ENCODE measurements at regions not wholly inside any gene's neighbourhood (a gene's known extent, or its start where the extent isn't known, plus 50 kb on each side); places are given as distances from the start of the nearest gene placed in this dataset.

DNA sequence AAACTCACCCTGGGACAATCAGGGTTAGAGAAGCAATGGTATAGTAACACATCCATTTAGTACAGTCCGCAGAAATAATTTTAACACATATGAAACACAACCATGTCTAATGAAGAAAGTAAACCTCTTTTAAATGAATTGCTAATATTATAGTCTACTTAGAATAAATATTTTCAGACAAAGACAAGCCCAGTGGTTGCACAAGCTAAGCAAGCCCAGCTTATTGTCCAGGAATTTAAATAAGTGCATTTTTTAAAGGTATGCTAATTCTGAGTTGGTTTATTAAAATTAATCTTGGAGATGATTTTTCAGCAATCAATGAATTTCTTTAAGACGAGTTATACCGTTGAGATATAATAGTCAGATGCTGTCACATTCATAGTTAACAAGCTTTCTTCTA lies 118.8 kb upstream of the BLID start:
- no peaks in the 10 kb centered on the region for H3K9me3 Mint-ChIP-seq
- no peaks in the 10 kb centered on the region for H3K36me3 Mint-ChIP-seq (ENCODE audit: low read depth)
- no peaks in the 10 kb centered on the region for H3K4me1 Mint-ChIP-seq (ENCODE audit: low read depth)
- H3K4me3 Mint-ChIP-seq = no peak overlapping the region
- no peaks in the 10 kb centered on the region for H3K27me3 Mint-ChIP-seq (ENCODE audit: low read depth)
- intact Hi-C loops (cut with micrococcal nuclease) = no loop called here
- CTCF ChIA-PET = no interaction called here
- DNase-seq = no peak
- no peak overlapping the region for H3K27ac Mint-ChIP-seq

DNA sequence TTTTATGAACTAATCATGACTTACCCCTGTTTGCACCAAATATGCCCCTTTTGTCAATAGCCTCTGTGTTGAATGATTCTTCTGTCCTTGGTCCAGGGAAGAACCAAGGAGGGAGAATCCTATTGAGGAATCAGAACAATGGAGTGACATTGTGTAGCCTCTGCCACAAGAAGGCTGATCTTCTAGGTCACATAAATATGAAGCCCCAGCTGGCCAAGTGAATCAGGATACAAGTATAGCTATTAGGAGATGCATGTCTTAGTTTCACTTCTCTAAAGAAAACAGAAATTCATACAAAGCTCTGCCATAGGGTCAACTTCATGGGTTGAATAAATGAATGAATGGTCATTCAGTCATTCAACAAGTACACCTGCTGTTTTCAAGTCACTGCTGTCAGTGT lies 118.2 kb upstream of the BLID start:
- DNase-seq = no peak
- no peaks in the 10 kb centered on the region for H3K27me3 Mint-ChIP-seq (ENCODE audit: low read depth)
- H3K4me3 Mint-ChIP-seq = no peak overlapping the region
- no peaks in the 10 kb centered on the region for H3K36me3 Mint-ChIP-seq (ENCODE audit: low read depth)
- no peaks in the 10 kb centered on the region for H3K4me1 Mint-ChIP-seq (ENCODE audit: low read depth)
- CTCF ChIA-PET = no interaction called here
- H3K9me3 Mint-ChIP-seq = no peaks in the 10 kb centered on the region
- no peak overlapping the region for H3K27ac Mint-ChIP-seq
- intact Hi-C loops (cut with micrococcal nuclease) = no loop called here

DNA sequence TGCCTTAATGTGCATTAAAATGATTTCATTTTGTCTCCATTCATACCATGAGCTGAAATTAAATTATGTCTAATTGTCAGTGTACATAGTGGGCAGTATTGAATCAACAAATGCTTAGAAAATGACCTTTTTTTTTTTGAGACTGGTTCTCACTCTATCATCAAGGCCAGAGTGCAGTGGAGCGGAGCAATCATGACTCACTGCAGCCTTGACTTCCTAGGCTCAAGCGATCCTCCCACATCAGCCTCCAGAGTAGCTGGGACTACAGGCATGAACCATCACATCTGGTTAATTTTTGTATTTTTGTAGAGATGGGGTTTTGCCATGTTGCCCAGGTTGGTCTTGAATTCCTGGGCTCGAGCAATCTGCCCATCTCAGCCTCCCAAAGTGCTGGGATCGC lies 117.0 kb upstream of the BLID start:
- Mint-ChIP-seq H3K27ac (no peak overlapping the region), H3K4me1 (ENCODE audit: low read depth) (no peaks in the 10 kb centered on the region), H3K4me3 (no peak overlapping the region), H3K27me3 (ENCODE audit: low read depth) (peaks cover 3% of the 10 kb centered on the region), H3K36me3 (ENCODE audit: low read depth) (no peaks in the 10 kb centered on the region), H3K9me3 (no peaks in the 10 kb centered on the region)
- intact Hi-C loops (cut with micrococcal nuclease) = no loop called here
- CTCF ChIA-PET = interaction anchor here (0.6 kb wide), 1 partner anchor 16 kb away, joined by 3 read pairs; no protein-coding TSS in a partner anchor
- DNase-seq = no peak

DNA sequence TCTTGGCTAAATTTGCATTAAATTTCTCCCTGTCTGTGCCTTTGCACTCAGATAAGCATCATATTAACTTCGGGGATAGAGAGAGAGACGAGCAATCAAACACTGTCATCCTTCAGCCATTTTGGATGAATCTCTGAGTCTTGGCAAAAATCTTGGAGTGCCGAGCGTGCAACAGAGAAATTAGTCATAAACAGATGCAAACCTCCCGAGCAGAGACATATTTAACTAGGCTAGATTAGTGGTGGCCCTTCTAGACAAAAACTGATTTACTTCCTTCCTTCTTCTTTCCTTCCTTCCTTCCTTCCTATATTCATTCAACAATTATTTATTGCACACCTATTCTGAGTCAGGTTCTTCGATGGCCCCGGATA lies 114.4 kb upstream of the BLID start:
- intact Hi-C loops (cut with micrococcal nuclease) = no loop called here
- Mint-ChIP-seq H3K4me1 (ENCODE audit: low read depth) (no peaks in the 10 kb centered on the region), H3K9me3 (no peaks in the 10 kb centered on the region), H3K27ac (no peak overlapping the region), H3K27me3 (ENCODE audit: low read depth) (peaks cover 14% of the 10 kb centered on the region), H3K4me3 (no peak overlapping the region), H3K36me3 (ENCODE audit: low read depth) (no peaks in the 10 kb centered on the region)
- no peak for DNase-seq
- CTCF ChIA-PET = no interaction called here

DNA sequence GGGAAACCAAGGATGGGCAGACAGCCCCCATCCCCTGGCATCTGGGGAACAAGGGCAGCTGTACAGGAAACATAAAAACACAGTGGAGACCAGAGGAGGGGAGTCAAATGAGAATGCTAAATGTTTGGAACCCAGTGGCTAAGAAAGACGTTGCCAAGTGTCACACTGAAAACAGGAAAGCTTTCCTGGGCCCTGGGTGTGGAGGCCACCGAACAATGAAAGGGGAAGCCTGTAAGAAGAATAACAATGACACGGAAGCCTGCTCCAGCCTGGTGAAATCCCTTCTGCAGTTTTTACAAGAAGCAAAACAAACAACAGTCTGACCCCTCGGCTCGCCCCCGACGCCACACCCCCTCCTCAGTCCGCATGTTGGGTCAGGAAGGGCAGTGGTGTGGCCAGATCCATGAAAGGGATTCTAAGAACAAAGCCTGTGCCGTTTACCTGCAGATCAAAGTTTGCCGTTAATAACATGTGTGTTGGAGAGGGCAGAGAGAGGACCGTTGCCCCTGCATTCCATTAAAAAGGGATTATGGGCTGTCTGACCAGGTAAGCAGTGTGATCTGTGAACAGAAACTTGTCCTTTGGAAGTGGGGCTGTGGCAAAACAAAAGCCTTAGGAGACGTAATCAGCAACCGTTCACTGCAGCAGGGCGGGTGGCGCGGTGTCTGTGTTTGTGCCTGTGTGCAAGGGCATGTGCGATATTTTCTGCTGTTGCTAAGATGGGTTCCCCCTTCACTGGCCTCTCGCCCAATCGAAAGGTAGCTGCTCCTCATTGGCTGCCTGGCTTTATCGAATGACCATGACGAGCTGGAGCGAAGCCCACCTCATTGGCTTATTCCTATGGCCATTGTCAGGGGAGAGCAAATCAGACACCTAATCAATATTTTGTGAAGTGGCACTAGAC lies 113.7 kb upstream of the BLID start:
- H3K9me3 Mint-ChIP-seq = no peaks in the 10 kb centered on the region
- no peaks in the 10 kb centered on the region for H3K4me1 Mint-ChIP-seq (ENCODE audit: low read depth)
- intact Hi-C loops (cut with micrococcal nuclease) = no loop called here
- H3K36me3 Mint-ChIP-seq (ENCODE audit: low read depth) = no peaks in the 10 kb centered on the region
- peaks cover 14% of the 10 kb centered on the region for H3K27me3 Mint-ChIP-seq (ENCODE audit: low read depth)
- no peak overlapping the region for H3K27ac Mint-ChIP-seq
- no peak overlapping the region for H3K4me3 Mint-ChIP-seq
- DNase-seq = no peak
- CTCF ChIA-PET = no interaction called here

DNA sequence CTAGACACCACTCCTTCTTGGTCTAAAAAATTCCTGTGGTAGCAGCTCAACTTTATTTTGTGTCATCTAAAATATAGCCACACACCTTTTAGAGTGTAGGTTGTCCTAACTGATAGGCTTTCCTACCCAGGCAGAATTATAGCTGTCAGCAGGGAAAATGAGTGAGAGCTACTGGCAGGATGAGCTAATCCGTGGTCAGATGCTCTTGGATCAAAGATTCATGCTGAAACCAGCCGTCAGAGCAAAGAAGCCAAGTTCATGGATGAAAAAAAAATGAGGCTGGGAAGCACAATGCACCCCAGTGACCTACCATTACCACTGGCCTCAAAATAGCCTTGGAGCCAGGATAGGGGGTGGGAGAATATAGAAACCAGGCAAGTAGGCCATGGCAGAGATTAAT lies 113.1 kb upstream of the BLID start:
- H3K36me3 Mint-ChIP-seq (ENCODE audit: low read depth) = no peaks in the 10 kb centered on the region
- CTCF ChIA-PET = no interaction called here
- no peaks in the 10 kb centered on the region for H3K9me3 Mint-ChIP-seq
- DNase-seq = no peak
- no peak overlapping the region for H3K27ac Mint-ChIP-seq
- intact Hi-C loops (cut with micrococcal nuclease) = no loop called here
- H3K4me3 Mint-ChIP-seq = no peak overlapping the region
- no peaks in the 10 kb centered on the region for H3K4me1 Mint-ChIP-seq (ENCODE audit: low read depth)
- peaks cover 14% of the 10 kb centered on the region for H3K27me3 Mint-ChIP-seq (ENCODE audit: low read depth)

DNA sequence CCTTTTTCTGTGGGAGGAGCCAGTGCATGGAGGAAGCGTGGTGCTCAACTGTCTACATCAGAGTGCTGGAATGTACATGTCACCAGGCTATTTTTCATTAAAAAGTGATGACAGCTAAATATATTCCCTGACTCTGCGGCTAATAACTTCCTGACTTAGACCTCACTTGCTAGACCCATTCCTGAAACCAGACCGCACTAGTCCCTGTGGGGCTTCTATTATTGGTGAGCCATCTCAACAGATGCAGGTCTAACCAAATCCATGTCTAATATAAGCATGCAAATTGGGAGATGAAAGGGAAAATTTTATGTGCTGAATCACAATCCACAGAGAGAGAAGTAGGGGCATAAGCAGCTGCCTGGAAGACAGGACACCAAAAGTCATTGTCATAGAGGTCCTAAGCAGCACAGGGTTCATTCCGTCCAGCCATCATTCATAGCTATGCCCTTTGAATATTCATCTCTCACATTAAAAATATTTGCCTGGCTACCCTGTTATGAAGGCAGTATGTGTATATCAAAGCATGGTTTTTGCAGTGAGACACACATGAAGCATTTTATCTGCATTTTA lies 110.9 kb upstream of the BLID start:
- intact Hi-C loops (cut with micrococcal nuclease) = no loop called here
- Mint-ChIP-seq H3K36me3 (ENCODE audit: low read depth) (no peaks in the 10 kb centered on the region), H3K27me3 (ENCODE audit: low read depth) (peaks cover 14% of the 10 kb centered on the region), H3K9me3 (no peaks in the 10 kb centered on the region), H3K4me3 (no peak overlapping the region), H3K27ac (no peak overlapping the region), H3K4me1 (ENCODE audit: low read depth) (no peaks in the 10 kb centered on the region)
- CTCF ChIA-PET = no interaction called here
- no peak for DNase-seq

DNA sequence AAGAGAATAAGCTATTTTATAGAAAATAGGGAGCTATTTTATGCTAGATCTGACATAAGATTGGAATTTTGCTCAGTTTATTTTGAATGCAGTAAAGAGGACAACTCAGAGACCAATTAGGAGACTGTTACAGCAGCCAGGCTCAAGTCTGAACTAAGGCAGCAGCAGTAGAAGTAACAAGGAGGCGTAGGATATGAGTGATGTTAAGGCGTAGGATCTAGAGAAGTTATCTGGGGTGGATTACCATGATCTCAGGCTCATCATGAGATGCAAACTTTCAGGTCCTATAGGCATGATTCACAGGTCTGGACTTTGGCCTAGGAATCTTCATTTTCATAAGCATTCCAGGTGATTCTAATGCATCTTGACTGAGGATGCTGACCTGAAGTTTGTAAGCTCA lies 108.9 kb upstream of the BLID start:
- intact Hi-C loops (cut with micrococcal nuclease) = no loop called here
- no peak overlapping the region for H3K27ac Mint-ChIP-seq
- H3K27me3 Mint-ChIP-seq (ENCODE audit: low read depth) = peaks cover 17% of the 10 kb centered on the region
- no peaks in the 10 kb centered on the region for H3K9me3 Mint-ChIP-seq
- CTCF ChIA-PET = interaction anchor here (0.6 to 0.9 kb wide), 2 partner anchors 179 to 267 kb away, joined by 3 read pairs; no protein-coding TSS in a partner anchor
- no peaks in the 10 kb centered on the region for H3K4me1 Mint-ChIP-seq (ENCODE audit: low read depth)
- H3K36me3 Mint-ChIP-seq (ENCODE audit: low read depth) = no peaks in the 10 kb centered on the region
- DNase-seq = no peak
- no peak overlapping the region for H3K4me3 Mint-ChIP-seq

DNA sequence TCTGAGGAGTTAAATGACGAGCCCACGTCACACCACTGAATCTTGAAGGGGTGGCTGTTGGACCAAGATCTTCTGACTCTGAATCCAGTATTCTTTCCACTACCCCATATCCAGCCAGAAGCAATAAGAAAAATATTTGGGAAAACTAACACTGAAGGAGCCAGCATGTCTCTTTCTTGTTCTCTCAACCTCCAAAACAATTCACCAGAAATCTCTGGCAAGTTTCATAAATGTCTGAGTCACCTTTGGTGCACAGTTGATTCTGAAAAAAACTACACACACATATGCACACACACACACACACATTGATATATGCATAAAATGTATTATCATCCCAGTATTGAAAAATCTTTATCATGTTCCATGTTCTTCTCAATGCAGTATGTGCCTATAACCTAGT lies 104.3 kb upstream of the BLID start:
- Mint-ChIP-seq H3K36me3 (ENCODE audit: low read depth) (no peaks in the 10 kb centered on the region), H3K4me1 (ENCODE audit: low read depth) (no peaks in the 10 kb centered on the region), H3K9me3 (no peaks in the 10 kb centered on the region), H3K27me3 (ENCODE audit: low read depth) (peaks cover 4% of the 10 kb centered on the region), H3K27ac (no peak overlapping the region), H3K4me3 (no peak overlapping the region)
- intact Hi-C loops (cut with micrococcal nuclease) = no loop called here
- DNase-seq = no peak
- CTCF ChIA-PET = interaction anchor here (1.1 kb wide), 1 partner anchor 286 kb away, joined by 8 read pairs; no protein-coding TSS in a partner anchor

DNA sequence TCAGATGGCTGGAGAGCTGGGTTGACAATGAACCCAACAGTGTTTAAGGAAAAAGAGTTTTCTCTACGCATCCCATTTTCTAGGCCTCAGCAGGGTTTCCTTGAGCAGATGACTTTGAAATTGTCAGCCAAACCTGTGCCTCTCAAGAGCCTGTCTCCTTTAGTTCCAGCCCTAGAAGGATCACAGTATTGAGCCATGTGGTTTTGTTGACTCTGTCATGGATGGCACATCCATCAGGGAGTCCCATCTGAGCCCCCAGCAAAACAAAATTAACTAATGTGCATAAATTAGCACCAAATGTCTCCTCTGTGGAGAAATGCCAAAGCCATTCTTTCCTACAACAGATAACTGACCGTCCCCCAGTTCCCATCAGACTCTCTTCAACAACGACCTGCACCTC lies 103.8 kb upstream of the BLID start:
- Mint-ChIP-seq H3K9me3 (no peaks in the 10 kb centered on the region), H3K4me3 (no peak overlapping the region), H3K36me3 (ENCODE audit: low read depth) (no peaks in the 10 kb centered on the region), H3K4me1 (ENCODE audit: low read depth) (no peaks in the 10 kb centered on the region), H3K27me3 (ENCODE audit: low read depth) (peaks cover 4% of the 10 kb centered on the region), H3K27ac (no peak overlapping the region)
- no peak for DNase-seq
- CTCF ChIA-PET = interaction anchor here (0.9 to 1.1 kb wide), 2 partner anchors 16 to 287 kb away, joined by 3 to 8 read pairs; no protein-coding TSS in a partner anchor
- intact Hi-C loops (cut with micrococcal nuclease) = loop anchor here (10.0 kb wide), 1 partner anchor 365 kb away; no protein-coding TSS in a partner anchor

DNA sequence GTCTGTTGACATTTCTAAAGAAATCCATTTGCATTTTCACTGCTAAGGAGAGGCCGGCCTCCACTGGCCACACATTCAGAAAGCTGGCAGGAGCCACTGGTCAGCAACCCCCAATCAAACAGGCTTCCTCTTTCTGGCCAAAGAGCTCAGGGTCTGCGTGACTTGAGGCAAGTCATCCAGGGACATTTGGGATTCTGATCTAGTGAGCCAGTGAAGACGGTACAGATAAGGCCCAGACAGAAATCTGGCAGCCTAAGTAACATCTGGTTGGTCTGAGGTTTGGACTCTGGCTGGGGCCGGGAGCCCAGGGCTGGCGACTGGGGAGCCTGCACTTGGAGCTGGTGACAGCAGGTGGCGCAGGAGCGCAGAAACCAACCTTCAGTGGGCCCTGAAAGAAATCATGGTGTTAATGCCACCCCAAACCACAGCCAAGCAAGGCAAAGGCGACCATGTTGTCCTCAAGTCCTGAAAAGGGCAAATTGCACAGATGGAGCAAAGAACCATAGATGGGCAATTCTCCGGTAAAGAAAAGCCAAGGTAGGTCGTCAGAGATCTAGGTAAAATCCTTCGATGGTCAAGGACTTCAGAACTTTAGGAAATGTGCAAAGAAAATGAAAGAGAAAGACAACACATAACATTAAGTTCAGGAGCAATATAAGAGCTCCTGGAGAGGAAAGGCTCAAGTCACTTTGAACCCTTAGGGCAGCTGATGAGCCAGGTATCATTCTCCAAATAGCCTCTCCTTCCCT lies 99.4 kb upstream of the BLID start:
- no peak overlapping the region for H3K27ac Mint-ChIP-seq
- intact Hi-C loops (cut with micrococcal nuclease) = loop anchor here (1.0 to 10.0 kb wide), 2 partner anchors 290 to 369 kb away; no protein-coding TSS in a partner anchor
- H3K4me1 Mint-ChIP-seq (ENCODE audit: low read depth) = no peaks in the 10 kb centered on the region

DNA sequence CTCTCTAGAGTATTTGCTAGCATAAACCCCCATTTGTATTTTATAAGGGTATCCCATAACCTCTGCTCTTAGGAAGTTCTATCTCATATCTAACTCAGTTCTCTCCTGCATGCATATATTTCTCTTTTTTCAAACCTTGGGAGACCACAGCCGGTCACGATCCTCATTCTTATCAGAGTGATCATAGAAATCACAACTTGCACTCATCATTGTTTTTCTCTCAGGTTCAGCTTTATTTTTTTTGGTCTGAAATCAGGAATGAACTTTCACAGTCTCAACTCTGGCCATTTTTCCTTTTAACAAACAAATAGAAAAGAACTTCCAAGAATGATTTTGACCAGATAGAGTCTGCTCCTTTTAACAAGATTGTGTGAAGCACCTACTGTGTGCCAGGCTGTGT lies 98.6 kb upstream of the BLID start:
- Mint-ChIP-seq H3K36me3 (ENCODE audit: low read depth) (no peaks in the 10 kb centered on the region), H3K9me3 (no peaks in the 10 kb centered on the region), H3K27ac (no peak overlapping the region), H3K4me3 (no peak overlapping the region), H3K27me3 (ENCODE audit: low read depth) (peaks cover 3% of the 10 kb centered on the region), H3K4me1 (ENCODE audit: low read depth) (no peaks in the 10 kb centered on the region)
- no peak for DNase-seq
- CTCF ChIA-PET = interaction anchor here (0.6 to 1.7 kb wide), 5 partner anchors 11 to 641 kb away, joined by 3 to 8 read pairs (median 4); no protein-coding TSS in a partner anchor
- intact Hi-C loops (cut with micrococcal nuclease) = loop anchor here (10.0 kb wide), 1 partner anchor 370 kb away; no protein-coding TSS in a partner anchor

More for the DNA sequence above, 99.4 kb upstream of the BLID start:
- no peaks in the 10 kb centered on the region for H3K9me3 Mint-ChIP-seq
- H3K36me3 Mint-ChIP-seq (ENCODE audit: low read depth) = no peaks in the 10 kb centered on the region
- CTCF ChIA-PET = interaction anchor here (0.6 to 1.7 kb wide), 11 partner anchors 11 to 640 kb away, joined by 3 to 8 read pairs (median 3); no protein-coding TSS in a partner anchor
- DNase-seq = peak; percentile 41
- no peak overlapping the region for H3K4me3 Mint-ChIP-seq
- H3K27me3 Mint-ChIP-seq (ENCODE audit: low read depth) = peaks cover 6% of the 10 kb centered on the region

Data from activated naive CD4-positive, alpha-beta T cell treated with anti-CD3 and anti-CD28 coated beads for 36 hours (primary cell).